SKM-1 (cell line): ENCODE measurements at regions not wholly inside any gene's neighbourhood (a gene's known extent, or its start where the extent isn't known, plus 50 kb on each side); places are given as distances from the start of the nearest gene placed in this dataset.

Experiments
- DNase-seq: peaks from one replicate; lab custom pipeline; 2025; ENCODE audit not compliant: unreplicated experiment; lab: John Stamatoyannopoulos, UW

- DNase-seq = peak; percentile 2
These were observed 61.4 kb upstream of the GPR158 start for GRCh38 chr10:25113191-25114035.

DNA sequence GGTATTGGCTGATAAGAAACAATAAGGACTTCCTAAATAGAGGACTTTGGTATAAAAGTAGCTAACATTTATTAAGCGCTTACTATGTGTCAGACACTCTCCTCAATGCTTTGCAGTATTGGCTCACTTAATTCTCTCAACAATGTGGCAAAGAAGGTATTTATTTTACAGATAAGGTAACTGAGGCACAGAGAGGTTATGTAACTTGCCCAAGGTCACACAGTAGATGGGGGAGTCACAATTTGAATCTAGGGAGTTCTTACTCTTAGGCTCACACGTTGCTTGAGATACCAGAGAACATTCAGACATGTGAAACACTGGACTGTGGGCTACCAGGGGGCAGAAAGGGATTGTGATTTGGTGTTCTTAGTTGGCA is 60.8 kb upstream of the GPR158 start:
- DNase-seq = no peak

DNA sequence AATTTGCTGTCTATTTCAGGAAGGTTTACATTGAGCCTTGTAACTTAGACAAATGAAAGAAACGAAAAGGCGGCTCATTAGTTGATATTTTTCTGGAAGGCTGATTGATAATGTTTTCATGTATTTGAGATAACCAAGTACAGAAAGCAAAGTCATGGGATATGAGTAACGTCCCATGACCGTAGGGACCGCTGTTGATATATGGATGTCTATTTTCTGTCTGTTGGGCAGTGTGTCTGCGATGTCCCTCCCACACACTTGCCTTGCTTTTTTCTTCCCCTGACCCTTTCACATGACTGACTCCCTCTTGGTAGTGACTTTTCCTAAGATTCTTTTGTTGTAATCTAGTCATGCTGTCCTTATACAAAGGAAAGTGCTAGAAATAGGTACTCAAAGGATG is 57.0 kb upstream of the GPR158 start:
- no peak for DNase-seq

- DNase-seq = no peak
These were observed 54.6 kb upstream of the GPR158 start for GRCh38 chr10:25120188-25120587.
